NCI-H748 (cell line): ENCODE measurements at regions not wholly inside any gene's neighbourhood (a gene's known extent, or its start where the extent isn't known, plus 50 kb on each side); places are given as distances from the start of the nearest gene placed in this dataset.

Experiments
- DNase-seq: peaks from one replicate; lab custom pipeline; 2025; ENCODE audit not compliant: unreplicated experiment; lab: John Stamatoyannopoulos, UW

DNA sequence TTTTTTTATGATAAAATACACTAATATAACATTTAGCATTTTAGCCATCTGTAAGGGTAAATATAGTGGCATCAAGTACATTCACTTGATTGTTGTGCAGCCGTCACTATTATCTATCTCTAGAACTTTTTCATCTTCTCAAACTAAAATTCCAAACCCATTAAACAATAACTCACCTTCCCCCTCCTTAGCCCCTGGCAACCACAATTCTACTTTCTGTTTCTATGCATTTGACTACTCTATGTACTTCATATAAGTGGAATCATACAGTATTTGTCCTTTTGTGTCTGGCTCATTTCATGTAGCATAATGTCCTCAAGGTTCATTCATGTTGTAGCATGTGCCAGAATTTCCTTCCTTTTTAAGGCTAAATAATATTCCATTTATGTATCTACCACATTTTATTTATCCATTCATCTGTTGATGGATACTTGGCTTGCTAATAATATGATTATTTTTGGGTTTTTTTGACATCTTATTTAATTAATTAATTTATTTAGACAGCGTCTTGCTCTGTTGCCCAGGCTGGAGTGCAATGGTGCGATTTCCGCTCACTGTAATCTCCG is 69.6 kb upstream of the MACF1 start:
- no peak for DNase-seq

DNA sequence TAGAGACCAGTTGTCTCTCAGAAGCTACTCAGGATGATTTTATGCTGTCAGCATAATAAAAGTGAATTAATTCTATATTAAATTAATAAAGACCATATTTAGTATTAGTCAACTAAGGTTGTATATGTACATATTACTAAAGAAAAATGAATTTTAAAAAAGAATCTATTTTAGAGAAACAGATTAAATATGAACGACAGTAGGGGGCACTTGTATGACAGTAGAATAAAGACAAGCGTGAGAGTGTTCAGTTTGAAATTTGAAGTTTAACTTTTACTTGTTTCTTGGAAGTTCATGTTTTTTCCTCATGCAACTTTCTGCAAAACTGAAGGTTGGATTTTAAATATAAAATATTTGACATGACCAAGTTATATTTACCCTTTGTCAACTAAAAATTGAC is 67.9 kb upstream of the MACF1 start:
- DNase-seq = no peak

- no peak for DNase-seq
Observed at GRCh38 chr1:39139723-39140360, 64.7 kb upstream of the MACF1 start.

- DNase-seq = no peak
Observed at GRCh38 chr1:39141925-39142324, 62.6 kb upstream of the MACF1 start.

DNA sequence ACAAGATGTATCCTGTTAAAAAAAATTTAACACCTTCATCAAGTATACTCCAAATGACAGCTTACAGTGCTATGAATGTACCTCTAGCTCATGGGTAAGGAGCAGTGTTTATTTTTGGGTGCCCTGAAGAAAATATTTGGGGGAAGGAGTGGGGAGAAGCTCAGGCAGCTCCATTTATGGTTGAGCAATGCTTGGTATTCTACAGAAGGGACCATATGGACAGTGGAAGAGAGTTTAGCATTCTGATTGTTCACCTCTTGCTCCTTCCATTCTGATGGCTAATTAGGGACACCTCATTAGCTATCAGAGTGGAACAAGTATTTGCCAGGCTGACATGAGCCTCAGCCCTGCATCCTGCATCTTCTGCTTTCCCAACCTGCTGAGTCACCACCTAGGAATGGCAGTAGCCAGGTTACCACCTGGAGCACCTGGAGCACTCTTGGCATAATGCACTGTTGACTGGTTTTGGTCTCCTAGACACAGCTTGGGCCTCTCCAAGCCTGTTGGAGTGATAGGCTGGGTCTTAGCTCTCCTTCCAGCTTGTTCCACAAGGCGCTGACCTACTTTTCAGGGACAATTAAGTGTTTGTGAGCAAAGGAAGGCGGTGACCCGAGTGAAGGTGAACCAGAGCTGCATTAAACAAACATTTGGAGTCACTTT is 62.0 kb upstream of the MACF1 start:
- peak; percentile 1 for DNase-seq

GRCh38 chr1:39144924-39145323 is 59.6 kb upstream of the MACF1 start:
- no peak for DNase-seq

DNA sequence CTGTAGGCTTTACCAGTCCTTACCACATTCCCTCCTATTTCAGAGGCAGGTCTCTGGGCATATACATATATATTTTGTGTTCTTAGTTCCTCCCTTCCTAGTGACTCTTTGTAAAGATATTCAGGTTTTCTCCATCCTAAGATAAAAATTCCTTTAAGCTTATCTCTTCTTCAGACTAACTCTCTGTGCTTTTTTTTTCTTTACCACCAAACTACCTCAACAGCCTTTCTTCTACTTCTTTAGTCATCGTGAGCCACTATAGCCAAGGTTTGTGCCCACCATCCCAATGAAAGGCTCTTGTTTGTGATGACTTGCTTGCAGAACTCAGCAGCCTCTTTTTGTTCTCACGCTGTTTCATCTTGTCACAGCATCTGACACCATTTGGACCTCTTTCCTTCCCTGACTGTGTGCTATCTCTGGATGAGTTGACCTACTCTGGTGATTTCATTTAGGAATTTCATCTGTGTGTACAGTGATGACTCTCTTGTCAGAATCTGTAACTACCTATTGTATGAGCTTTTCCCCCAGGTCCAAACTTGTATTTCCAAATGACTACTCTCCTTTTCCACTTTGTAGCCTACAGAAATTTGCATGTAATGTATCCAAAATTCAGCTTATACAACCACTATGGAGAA is 59.0 kb upstream of the MACF1 start:
- DNase-seq = no peak

- DNase-seq = no peak
Observed at GRCh38 chr1:39146681-39147080, 57.8 kb upstream of the MACF1 start.

DNA sequence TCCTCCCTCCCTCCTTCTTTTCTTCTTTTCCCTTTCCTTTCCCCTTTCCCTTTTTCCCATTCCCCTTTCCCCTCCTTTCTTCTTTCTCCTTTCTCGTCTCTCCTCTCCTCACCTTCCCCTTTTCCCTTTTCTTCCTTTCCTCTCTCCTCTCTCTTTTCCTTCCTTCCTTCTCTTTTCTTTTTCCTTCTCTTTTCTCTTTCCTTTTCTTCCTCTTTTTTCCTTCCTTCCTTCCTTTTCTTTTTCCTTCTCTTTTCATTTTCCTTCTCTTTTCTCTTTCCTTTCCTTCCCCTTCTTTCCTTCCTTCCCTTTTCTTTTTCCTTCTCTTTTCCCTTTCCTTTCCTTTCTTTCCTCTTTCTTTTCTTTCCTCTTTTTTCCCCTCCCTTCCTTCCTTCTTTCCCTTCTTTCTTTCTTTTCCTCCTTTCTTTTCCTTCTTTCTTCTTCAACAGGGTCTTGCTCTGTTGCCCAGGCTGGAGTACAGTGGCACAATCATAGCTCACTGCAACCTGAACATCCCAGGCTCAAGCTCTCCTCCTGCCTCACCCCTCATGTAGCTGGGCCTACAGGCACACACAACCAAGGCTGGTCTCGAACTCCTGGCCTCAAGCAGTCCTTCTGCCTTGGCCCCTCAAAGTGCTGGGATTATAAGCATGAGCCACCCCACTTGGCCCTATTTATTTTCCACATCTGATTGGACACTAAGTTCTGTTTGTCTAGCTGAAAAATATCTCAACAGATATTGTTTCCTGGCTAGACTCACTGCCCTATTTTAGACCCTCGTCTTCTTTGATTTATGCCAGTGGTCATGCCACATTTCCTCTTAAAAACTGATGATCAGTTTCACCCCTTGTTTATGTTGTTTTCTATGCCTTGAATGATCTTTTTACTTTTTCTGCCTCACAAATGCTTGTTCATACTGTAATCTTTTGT is 57.1 kb upstream of the MACF1 start:
- no peak for DNase-seq

- DNase-seq = no peak
Observed at GRCh38 chr1:39148942-39149341, 55.6 kb upstream of the MACF1 start.

DNA sequence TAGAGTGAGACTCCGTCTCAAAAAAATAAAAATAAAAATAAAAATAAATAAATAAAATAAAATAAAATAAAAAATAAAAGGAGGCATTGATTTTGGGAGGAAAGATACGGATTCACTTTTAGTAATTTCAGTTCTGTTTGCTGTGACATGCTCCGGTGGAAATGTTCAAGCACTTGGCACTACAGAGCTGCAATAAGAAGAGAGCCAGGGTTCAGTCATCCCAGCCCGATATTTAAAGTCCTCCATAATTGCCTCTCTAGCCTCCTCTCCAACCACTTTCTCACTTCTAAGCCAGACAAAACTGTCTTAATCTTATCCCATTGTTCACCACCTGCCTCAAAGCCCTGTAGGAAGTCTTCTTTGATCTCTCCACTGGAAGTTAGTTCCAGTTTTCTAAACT is 55.0 kb upstream of the MACF1 start:
- DNase-seq = no peak

- no peak for DNase-seq
Observed at GRCh38 chr1:39150779-39151178, 53.7 kb upstream of the MACF1 start.

DNA sequence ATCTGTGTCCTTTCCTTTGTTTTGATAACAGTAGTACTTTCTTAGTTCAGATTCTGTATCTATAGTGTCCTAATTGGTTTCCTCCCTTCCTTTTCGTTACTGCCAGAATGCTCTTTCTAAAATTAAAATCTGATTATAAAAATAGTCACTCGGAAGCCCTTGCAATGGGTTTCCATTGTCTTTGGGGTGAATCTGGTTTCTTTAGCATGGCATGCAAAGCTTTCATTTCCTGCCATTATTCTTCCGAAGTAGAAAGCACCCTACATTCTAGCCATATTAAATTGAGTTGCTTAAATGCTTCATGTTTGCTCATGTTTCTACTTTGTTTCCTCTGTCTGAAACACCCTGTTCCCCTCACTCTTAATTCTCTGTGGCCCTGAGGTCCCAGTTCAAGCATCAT is 53.2 kb upstream of the MACF1 start:
- DNase-seq = no peak

DNA sequence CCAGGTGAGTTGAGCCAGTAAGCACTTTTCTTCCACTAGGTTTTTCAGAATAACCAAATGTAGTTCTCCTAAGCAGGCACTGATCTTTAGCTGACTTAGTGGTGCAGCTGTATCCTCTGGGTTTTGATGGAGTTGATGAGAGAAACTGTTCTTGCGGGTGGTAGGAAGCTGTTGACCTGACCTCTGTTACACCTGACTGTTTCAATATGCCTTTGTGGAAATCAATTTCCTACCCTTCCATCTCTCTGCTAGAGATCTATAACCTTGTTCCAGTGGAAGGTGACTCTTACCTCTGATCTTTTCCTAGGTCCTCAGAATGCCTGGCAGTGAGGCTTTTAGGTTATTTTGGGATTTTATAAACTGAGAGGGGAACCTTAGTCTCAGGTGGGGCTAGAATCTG is 51.6 kb upstream of the MACF1 start:
- DNase-seq = no peak

- no peak for DNase-seq
Observed at GRCh38 chr1:39153684-39154083, 50.8 kb upstream of the MACF1 start.

DNA sequence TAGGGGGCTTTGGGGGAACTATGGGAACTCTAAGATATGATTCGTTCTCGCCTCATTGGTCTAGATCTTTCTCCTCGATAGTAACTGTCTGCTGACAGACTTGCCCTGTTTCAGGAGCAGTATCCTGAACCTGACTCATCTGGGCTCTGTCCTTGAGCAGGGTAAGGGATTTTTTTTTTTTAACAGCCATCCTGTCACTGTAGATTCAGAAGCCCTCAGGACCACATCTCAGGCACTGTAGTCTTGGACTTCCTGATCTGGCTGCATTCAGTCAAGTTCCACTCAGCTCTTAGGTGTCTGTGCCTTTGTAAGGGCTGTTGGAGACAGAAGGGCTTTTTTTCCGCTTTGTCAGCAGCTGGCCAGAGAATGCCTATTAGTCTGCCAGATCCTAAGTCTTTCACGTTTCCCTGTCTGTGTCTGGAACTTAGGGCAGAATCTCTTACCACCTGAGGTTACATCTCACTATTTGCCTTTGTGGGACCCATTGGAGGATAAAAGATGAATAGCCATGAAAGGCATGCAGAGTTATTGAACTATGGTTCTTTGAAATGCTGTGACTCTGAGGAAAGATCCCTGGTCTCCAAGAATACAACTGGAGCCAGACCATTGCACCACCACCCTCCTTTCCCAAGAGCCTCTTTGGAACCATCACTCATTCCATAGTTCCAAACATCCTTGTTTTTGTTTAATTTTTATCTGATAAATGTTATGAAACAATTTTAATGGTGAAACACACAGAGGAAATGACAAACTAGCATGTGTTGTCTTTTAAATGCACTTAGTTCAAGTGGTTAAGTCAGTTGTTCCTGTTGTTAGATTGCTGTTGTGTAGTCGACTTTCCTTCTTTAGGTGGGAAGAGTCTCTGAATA is 49.7 kb upstream of the MACF1 start:
- DNase-seq = no peak
